ENCODE measurements at regions not wholly inside any gene's neighbourhood (a gene's known extent, or its start where the extent isn't known, plus 50 kb on each side); places are given as distances from the start of the nearest gene placed in this dataset.

GRCh38 chr5:82523633-82524032 lies 245.5 kb upstream of the RPS23 start:
- H3K27me3 ChIP-seq (replicated peaks in 1 of 4; ENCODE audit: control insufficient read depth in 3 of 4, extremely low read depth in 1 of 4, insufficient read depth in 3 of 4, low read length in 3 of 4) = no peaks in the 10 kb centered on the region
- H2BK15ac ChIP-seq (ENCODE audit: low read length) = no peak overlapping the region
- ChIA-PET POLR2A (ENCODE audit: partially characterized antibody) (no interaction called here), CTCF (ENCODE audit: partially characterized antibody) (no interaction called here)
- H3K4me1 ChIP-seq (replicated peaks in 1 of 4; ENCODE audit: control insufficient read depth in 3 of 4, insufficient read depth in 4 of 4, low read length in 3 of 4) = peaks cover 0 to 4% (median 2%) of the 10 kb centered on the region in 4 experiments; a peak in 2 of 7 replicates
- no peak overlapping the region for H2BK20ac ChIP-seq (ENCODE audit: low read length)
- no peak for TF ChIP-seq KDM1A (IDR thresholded peaks at IDR 0.05; ENCODE audit: borderline replicate concordance, low read length)
- DNase-seq (ENCODE audit: low read depth in 1 of 2, low spot score in 2 of 2) (no peak), FAIRE-seq (peak; percentile 75)
- no peaks in the 10 kb centered on the region for H3K79me1 ChIP-seq (ENCODE audit: low read depth, low read length)
- no peak overlapping the region for H3K9ac ChIP-seq (replicated peaks in 1 of 4; ENCODE audit: extremely low read depth in 1 of 4, low read depth in 3 of 4, low read length in 3 of 4)
- H2AK5ac ChIP-seq (ENCODE audit: low read depth, low read length) = no peak overlapping the region
- H4K5ac ChIP-seq (ENCODE audit: insufficient read length, low read depth, low read length) = no peak overlapping the region
- 80% methylated on average over 2 of the region's 2 CpGs; no CpG with 5 or more reads in 1 of the 2 experiments for WGBS, 2 experiments (ENCODE audit: extremely low coverage in 1 of 2, insufficient coverage in 1 of 2, insufficient read length in 1 of 2, insufficient replicate concordance in 2 of 2, low coverage in 1 of 2, low lambda C conversion rate in 2 of 2, missing lambda C conversion rate in 1 of 2)
- H3K23me2 ChIP-seq (ENCODE audit: low read depth, low read length) = no peaks in the 10 kb centered on the region; the same call in 1 of the 2 replicates
- no peaks in the 10 kb centered on the region for H3K36me3 ChIP-seq (ENCODE audit: control insufficient read depth in 2 of 4, insufficient read depth in 4 of 4, low read length in 3 of 4)
- H4K20me1 ChIP-seq (replicated peaks in 1 of 2; ENCODE audit: control insufficient read depth in 1 of 2, insufficient read depth in 2 of 2, low read length in 2 of 2) = no peaks in the 10 kb centered on the region
- no peak overlapping the region for H3K4ac ChIP-seq (replicated peaks; ENCODE audit: insufficient read length, low read depth, low read length)
- H3K9me3 ChIP-seq (ENCODE audit: insufficient read depth in 2 of 2, low read depth in 1 of 2, low read length in 1 of 2) = no peaks in the 10 kb centered on the region
- no peak overlapping the region for H3K18ac ChIP-seq (ENCODE audit: extremely low read depth, low read length)
- H3K56ac ChIP-seq (replicated peaks; ENCODE audit: insufficient read length, low read depth, low read length) = no peak overlapping the region
- no peak overlapping the region for H2AFZ ChIP-seq (ENCODE audit: low read length)
- H3K14ac ChIP-seq (ENCODE audit: insufficient read length) = no peak overlapping the region
- no peak overlapping the region for H2BK5ac ChIP-seq (ENCODE audit: low read depth, low read length)
- H3K79me2 ChIP-seq (ENCODE audit: control insufficient read depth in 1 of 2, insufficient read depth in 2 of 2, low read length in 2 of 2) = no peaks in the 10 kb centered on the region
- H2BK12ac ChIP-seq (ENCODE audit: low read depth, low read length) = no peak overlapping the region
- no peak overlapping the region for H2BK120ac ChIP-seq (replicated peaks; ENCODE audit: low read depth, low read length)
- no peak overlapping the region for H4K91ac ChIP-seq (replicated peaks; ENCODE audit: insufficient read length, low read length)
- peak overlapping the region in 1 of 2 experiments; percentile 37; a peak in 1 of 4 replicates for H3K4me2 ChIP-seq (ENCODE audit: insufficient read depth in 1 of 2, low read depth in 2 of 2, low read length in 2 of 2)
- no peak overlapping the region for H3K23ac ChIP-seq (ENCODE audit: insufficient read length)
- H3K4me3 ChIP-seq (ENCODE audit: extremely low read depth in 1 of 4, insufficient read depth in 2 of 4, low read depth in 3 of 4, low read length in 4 of 4) = no peak overlapping the region
- H4K8ac ChIP-seq (ENCODE audit: extremely low read depth, insufficient read depth, low read length) = no peak overlapping the region
- no peak overlapping the region for H3K27ac ChIP-seq (ENCODE audit: low read depth, low read length)

Measured in H1 (cell line).